ENCODE measurements at regions not wholly inside any gene's neighbourhood (a gene's known extent, or its start where the extent isn't known, plus 50 kb on each side); places are given as distances from the start of the nearest gene placed in this dataset.
"Not testable (repeated sequence)": the region's sequence is repeated elsewhere in the genome, so short reads cannot be mapped to it uniquely, and the experiment has no call there.

DNA sequence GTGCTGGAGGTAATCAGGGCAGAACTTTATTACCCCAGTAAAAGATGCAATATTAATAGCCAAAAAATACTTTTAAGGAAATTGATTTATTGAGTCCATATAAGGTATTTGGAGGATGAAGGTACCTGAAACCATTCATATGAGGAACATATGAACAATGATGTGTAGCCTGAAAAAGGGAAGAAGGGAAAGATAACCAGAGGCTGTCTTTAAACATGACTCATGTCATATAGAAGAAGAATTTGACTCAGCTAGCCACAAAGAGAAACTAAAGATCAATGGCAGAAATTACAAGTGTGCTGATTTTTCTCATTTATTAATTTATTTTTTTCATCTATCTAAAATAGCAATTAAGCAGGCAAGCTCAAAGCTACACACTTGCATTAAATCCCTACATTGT lies 136.2 kb upstream of the DUSP10 start:
- DNase-seq (ENCODE audit: low read depth) = no peak

DNA sequence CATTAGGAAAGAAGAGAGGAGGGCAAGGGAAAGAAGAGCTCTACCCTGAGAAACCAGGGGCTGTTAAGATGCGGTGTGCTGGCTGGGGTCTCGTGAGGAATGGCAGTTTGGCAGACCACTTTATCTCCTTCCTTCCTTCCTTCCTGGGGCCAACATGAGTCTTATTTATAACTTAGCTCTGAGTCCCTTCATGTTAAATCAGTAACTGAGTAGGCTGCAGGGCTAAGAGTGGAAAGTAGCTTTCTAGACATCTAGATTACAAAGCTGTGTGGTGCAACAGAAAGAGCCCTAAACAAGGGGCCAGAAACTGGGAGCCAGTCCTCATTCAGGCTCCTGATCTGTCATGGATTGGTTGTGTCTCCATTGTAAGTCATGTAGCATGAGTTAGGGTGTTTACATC lies 135.4 kb upstream of the DUSP10 start:
- DNase-seq (ENCODE audit: low read depth) = no peak

DNA sequence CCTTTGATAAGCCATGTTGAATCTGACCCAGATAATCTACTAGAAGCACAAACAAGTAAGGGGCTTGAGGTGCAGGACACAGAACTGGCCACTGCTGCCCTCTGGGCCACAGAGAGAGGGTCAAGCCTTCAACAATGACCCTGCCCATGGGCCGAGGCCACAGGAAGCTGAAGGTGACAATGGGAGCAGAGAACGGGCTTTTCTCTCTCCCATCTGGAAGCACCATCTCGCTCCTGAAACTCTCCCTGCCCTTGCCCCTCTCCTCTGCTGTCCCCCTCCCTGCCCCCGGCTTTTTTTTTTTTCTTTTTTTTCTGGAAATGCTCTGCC lies 133.1 kb upstream of the DUSP10 start:
- no peak for DNase-seq (ENCODE audit: low read depth)

DNA sequence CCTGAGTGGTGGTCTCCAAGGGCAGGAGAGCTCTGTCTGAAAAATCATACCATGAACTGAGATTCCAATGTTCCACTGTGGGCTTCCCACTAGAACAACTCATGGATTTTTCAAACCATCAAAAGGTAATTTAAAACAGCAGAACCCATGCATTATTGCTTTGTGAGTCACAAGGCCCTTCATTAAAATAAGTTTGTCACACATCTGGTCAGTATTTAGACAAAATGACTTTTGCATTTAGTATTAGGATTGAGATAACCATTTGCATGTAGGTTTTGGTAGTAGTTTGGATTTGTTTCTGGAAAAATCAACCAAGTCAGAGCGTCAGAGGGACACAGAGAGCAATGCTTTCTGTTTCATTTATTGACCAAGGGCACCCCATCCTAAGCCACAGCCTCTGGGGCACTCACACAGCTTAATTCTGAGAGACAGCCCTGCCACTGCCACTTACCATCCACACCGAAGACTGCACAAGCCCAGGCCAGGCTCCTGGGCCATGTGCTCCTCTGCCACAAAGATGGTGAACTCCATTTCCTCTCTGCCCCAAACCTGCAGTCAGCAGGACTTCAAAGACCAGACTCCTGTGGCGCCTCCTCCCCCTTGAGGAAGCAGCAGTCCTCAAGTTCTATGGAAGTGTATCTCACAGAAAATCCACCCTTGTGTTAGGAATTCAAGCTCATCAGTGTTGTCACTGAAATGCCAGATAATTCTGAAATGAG lies 132.6 kb upstream of the DUSP10 start:
- DNase-seq (ENCODE audit: low read depth) = no peak

DNA sequence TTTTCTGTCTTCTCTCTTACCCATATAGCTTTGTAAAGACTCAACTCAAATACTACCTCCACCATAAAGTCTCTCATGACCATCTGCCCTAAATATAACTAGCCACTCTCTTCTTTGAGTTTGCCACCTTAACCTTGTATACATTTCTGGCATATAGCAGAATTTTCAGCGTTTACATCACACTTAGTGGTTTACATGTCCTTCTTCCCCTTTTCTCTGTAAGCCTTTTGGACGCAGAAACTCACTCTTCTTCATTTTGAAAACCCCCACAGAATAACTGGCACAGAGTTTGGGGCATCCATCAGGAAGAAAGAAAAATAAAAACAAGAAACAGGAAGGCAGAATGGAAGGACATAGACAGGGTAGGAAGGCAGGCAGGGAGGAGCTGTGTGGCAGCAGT lies 131.8 kb upstream of the DUSP10 start:
- DNase-seq (ENCODE audit: low read depth) = no peak

DNA sequence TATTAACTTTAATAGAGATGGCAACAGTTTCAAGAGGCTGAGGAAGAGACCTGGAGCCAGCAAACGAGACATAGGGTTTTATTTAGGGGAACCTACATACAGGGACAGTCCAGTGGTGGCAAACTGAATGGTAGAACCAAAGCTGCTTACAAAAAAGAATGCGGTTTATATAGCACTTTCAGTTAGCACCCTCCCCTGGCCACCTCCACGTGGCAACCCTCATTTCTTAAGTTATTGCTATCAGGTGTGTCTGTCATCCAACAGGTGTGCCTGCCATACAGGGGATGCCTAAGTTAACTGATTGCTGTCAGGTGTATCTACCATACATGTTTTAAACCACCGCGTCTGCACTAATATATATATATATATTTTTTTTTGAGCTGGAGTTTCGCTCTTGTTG lies 129.2 kb upstream of the DUSP10 start:
- no peak for DNase-seq (ENCODE audit: low read depth)

DNA sequence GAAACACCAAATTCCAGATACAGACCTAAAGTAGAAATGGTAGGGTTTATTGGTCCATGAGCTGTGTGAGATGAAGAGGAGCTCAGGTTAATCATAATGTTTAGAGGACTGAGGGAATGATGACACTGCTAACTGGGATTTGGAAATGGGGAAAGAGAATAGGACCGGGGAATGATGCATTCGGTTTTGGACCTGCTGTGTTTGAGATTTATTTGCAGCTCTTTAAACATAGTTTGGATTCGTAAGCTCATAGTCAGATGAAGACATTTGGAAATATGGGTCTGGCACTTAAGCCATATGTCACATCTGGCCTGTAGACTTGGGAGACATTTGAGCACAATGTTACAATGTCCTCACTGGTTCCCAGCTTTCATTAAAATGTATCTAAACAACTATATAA lies 127.9 kb upstream of the DUSP10 start:
- DNase-seq (ENCODE audit: low read depth) = peak; percentile 82

DNA sequence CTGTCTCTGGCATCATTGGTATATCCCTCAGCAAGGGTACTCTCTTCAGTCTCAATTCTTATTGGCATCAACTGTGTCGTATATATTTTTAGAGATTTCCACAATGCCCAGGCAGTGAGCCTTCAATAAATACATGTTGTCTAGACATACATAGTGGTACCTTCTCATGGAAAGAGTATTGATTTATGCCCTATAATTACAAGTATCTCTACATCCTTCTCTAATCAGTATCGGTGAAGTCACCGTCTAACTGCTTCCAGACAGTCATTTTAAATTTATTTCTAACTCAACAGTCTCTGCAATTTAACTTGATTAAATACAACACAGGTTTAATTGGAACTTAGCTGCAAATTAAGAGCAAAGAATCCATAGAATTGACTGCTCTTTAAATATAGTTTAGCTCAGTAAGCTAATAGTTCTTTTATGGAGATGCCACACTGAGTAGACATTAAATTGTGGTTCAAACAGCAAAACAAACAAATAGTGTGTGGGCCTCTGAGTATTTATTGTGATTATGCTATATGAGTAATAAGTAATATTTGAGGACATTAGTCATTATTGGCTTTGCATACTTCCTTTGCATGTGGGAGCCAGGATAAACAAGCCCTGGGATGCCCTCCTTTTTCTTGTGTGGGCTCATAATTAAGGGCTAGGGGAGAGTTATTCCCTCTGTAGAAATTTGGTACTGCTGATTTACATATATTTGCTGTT lies 126.9 kb upstream of the DUSP10 start:
- peak; percentile 59 for DNase-seq (ENCODE audit: low read depth)

DNA sequence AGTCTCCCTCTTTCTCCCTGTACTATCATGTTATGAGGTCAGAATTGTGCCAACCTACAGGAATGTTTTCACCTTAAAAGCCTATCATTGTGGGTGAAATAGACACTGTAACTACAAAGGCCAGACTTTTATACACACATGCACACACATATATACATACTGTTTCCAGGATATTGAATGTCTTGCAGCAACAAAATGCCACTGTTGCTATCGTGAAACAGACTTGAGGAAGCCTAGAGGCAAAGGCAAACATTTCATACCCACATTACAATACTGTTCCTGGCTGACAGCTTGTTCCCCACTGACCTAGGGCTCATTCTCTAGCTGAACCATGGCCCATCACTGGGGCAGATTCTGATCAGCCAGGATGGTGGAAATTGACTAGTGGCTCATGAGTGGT lies 125.1 kb upstream of the DUSP10 start:
- DNase-seq (ENCODE audit: low read depth) = no peak

DNA sequence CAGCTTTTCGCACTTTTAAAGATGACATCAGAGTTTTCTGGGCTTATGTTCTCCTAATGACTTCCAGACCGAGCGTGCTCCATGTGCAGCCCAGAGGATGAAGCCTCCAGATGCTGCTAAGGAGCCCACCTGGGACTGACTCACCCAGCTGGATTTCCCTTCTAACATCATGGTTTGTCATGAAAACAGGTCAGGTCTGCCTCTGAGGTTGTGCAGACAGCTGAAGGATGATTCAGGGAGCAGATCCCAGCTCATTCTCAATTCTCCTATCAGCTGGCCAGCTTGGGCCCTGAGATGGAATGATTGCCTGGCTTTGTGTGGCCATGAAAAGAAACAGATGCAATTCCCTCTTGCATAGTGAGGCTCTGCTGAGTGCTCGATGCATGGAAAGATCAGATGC lies 123.9 kb upstream of the DUSP10 start:
- no peak for DNase-seq (ENCODE audit: low read depth)

DNA sequence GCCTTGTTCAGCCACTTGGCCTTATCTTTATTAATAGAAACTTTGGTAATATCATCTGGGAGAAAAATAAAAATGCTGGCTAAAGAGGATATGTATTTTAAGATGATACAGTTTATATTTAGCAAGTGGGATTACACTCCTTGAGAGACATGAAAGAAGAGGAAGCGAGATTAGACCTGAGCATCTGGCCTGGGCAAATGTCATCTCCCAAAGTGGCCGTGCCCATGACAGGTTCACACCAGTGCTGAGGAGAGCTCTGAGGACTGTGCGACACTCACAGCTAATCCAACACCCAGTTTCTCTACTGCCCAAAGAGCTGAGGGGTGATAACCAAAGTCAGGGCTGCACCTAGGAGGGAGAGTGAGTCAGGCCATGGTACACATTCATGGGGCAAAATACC lies 121.7 kb upstream of the DUSP10 start:
- no peak for DNase-seq (ENCODE audit: low read depth)

DNA sequence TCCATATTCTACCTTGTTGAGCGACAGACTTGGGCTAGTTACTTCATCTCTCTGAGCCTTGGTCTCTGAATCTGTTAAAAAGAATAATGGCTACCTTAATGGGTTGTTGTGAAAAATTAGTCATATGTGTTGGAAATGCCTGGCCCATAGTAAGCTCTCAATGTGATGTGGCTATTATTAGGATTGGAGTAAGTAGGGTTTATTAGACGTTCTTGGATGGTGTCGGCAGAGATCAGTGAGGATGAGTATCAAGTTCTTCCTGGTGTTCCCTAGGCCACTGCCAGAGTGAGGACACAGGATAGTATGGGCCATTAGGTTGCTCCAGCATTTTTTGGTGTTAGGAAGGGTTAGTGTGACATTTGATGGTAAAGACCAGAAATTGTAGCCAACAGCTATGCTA lies 121.1 kb upstream of the DUSP10 start:
- no peak for DNase-seq (ENCODE audit: low read depth)

DNA sequence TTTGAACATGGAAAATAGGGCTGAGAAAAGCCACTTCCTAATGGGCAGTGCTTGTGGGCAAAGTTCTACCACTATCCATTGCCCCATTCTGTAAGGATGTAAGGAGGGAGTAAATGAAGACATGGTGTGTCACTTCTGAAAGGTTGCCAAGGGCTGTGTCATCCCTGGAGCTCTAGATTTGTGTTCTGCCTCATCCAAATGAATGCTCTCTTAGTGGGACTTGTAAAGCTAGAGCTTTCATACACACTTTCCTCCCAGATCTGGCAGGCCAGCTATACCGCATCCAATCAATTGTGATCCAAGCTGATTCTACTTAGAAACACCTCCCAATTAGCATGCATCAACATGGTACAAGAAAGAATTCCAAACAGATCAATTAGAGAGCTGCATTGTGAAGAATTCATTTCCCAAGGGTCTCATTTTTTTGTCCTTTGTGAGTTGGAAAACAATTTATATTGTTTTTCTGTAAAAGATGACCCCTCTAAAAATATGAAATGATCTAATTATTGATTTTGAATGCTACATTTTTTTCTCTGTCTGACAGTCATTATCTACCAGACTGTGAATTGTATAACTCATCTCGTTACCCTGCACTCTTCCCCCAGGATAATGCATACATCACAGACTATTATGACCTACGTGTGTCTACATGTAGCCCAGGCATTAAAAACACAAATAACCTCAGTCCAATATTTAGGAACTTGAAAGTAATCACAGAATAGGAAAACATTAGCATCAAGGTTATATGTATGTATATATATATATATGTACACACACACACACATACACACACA lies 117.1 kb upstream of the DUSP10 start:
- peak; percentile 95 for DNase-seq (ENCODE audit: low read depth)

DNA sequence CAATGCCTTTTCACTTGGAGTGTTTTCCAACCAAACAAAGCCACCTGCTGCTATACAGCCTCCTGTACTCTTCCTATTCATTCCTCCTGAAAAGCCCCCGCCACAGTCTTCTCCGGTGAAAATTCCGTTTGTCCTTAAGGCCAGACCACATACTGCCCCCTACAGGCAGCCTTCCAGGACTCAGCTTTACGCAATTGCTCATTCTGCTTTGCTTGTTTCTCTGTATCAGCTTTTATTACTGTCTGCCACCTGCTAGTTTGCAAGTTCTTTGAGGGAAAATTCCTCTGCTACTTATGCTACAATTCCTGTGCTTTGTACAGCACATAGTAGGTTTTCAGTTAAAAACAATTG lies 115.2 kb upstream of the DUSP10 start:
- DNase-seq (ENCODE audit: low read depth) = not testable (repeated sequence)

DNA sequence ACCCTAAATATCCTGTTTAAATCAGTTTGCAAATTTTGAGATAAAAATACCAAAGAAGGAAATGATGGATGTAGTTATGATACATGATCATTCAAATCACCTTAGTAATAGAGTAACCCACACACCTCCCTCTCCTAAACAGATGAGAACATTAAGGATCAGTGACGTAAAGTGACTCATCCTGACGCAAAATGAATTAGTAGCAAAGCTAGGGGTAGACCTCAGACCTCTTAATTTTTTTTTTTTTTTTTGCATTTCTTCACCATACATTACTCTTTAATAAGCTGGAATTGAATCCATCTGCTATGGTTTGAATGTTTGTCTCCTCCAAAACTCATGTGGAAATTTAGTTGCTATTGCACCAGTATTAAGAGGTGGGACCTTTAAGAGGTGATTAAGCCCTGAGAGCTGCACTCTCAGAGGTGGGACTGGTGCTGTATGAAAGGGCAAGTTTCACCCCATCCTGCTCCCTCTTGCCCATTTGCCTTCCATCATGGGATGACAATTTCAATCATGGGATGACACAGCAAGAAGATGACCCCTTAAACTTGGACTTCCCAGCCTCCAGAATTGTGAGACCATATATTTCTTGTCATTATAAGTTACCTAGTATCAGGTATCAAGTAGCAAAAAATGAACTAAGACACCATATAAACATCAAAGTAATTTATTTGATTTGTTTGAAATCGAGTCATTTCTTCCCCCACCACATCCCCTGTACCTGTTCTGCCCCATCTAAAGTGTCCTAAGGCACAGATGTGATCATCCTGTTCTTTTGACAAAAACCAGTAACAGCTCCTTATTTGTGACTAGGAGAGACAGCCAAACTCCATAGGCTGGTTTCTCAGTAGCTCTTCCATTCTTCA lies 114.6 kb upstream of the DUSP10 start:
- no peak for DNase-seq (ENCODE audit: low read depth)

DNA sequence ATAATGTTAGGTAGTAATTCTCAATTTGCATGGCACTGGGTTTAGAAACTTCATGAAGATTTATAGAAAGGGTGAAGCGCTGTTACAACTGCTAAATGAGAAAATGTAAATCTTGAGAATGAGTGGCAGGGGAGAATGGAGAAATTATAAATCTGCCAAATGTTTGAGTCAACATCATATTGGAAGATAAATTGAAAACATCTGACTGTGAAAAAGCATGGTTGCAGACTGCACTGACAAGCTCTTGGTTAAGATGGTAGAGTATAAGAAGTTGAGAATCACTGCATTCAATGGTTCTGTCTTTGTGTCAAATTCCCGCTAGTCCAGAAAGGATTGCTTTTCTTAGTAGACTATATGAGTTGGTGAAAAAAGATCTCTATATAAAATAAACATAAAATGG lies 113.3 kb upstream of the DUSP10 start:
- no peak for DNase-seq (ENCODE audit: low read depth)

DNA sequence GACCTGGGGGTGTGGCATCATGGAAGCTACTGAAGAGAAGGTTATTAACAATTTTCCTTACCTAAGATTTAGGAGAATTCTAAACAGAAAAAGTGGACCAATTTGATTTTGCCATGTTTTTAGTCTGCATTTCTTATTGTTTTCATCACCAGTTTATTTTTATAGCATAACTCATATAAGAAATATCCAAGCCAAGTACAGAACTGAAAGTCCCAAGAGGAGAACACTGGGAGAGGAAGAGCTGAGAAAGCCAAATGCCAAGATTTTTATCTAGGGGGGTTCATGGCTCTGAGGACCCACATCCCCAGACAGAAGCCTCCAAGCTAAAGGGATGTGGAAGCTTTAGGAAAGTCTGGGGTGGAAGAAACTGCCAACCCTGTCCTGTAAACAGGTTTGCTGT lies 109.4 kb upstream of the DUSP10 start:
- DNase-seq (ENCODE audit: low read depth) = no peak

DNA sequence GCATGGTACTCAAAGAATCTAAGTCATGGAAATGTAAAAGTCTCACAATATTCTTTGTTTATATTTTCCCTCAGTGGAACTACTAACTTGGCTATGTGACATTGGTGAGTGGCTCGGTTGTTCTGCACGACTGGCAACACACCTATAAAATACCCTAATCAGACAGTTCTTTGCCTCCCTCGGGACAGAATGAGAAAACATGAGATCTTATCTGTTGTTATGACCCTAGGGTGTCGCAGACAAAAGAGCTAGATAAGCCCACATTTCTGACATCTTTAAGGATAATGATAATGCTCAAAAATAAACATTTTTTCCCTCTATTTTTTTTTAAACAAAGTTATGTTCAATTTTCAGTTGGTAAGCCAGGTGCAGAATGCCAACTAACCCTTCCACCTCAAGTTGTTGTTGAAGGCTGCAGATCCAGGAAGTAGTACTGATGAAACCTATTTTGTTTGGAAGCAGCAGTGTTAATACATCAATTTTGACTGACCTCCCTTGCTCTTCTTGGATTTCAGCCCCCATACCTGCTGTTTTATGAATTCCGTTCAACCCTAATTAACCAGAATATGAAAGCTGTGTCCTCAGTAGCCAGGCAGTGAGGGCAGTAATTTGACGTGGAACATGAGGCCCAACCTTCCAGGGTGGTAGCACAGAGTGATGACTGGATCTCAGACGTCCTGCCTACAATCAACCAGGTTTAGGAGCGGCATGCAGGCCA lies 108.7 kb upstream of the DUSP10 start:
- DNase-seq (ENCODE audit: low read depth) = no peak

DNA sequence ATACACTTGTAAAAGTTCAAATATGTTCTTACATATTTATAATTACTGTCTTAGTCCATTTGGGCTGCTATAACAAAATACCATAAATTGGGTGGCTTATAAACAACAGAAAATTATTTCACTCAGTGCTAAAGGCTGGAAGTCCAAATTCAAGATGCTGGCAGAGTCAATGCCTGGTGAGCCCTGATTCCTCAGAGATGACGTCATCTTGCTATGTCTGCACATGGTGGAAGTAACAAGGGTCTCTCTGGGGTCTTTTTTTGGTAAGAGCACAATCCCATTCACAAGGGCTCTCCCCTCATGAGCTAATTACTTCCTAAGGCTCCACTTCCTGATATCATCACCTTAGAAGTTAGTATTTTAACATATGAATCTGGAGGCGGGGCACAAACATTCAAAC lies 108.0 kb upstream of the DUSP10 start:
- DNase-seq (ENCODE audit: low read depth) = no peak

DNA sequence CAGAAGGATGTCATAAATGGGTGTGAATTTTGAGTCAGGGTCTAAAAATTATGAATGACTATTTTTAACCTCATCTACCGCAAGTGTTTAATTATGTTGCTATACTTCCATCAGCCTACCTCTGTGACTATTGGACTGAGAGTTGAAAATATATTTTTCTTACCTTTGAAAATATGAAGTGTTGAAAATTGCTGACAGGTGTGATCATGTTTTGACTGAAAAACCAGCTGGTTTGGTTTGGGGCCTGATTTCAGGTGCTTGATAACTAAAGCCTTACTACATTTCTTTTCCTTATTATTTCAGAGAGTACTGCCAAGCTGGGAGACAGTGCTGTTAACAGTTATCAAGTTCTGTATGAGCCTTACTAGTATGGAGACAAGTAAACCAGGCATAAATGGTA lies 107.2 kb upstream of the DUSP10 start:
- DNase-seq (ENCODE audit: low read depth) = no peak

DNA sequence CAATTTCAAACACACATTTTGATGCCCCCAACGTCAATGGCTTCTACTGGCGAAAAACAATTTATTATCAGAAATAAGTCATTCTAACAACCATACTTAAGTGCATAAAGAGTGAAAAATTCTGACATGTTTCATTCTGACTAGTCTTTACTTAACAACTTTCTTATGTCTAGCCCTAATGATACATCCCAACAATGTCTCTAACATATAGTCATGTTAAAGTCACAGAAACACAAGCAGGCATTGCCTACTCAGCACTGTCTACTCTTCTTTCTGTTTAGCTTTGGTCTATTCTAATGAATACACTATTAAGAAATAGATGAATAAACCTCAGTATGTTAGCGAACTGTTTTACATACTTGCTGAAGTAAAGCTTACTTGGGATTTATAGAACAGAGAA lies 105.8 kb upstream of the DUSP10 start:
- DNase-seq (ENCODE audit: low read depth) = no peak

Data from HS-5 (cell line).